ENCODE measurements at regions not wholly inside any gene's neighbourhood (a gene's known extent, or its start where the extent isn't known, plus 50 kb on each side); places are given as distances from the start of the nearest gene placed in this dataset.

DNA sequence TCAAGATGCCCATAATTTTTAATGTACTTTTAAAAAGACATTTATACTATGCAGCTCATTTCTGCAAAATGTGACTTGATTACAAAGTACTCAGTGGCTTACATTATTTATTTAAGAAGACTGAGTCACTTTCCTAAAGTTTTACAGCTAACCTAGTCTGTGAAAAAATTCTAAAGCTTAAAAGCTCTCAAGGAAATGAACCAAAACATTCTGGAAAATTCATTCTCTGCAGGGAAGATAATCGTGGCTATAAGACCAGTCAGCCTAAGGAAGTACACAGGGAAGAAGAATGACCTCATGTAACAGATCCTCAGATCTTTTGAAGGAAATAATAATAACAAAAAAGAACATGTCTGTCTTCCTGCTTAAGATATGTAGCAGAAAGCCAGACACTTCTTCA is 232.1 kb upstream of the STK17B start:
- no peak for DNase-seq

DNA sequence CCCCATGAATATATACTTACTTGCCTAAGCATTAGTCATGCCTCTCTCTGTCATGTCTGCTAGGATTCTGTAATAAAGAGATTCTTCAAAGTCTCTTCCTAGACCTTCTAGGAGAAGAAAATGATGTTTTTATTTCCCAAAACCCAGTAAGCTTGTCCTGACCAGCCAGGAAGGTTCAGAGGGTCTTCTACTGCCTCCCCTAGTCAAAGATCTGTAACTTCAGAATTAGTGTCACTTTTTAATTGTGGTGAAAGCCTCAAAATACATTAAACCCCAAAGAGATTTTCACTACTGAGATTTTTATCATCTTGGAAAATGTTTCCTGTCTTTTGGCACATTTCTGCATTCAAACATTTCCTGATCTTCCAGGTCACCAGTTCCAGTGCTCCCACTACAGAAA is 232.9 kb upstream of the STK17B start:
- DNase-seq: no peak

DNA sequence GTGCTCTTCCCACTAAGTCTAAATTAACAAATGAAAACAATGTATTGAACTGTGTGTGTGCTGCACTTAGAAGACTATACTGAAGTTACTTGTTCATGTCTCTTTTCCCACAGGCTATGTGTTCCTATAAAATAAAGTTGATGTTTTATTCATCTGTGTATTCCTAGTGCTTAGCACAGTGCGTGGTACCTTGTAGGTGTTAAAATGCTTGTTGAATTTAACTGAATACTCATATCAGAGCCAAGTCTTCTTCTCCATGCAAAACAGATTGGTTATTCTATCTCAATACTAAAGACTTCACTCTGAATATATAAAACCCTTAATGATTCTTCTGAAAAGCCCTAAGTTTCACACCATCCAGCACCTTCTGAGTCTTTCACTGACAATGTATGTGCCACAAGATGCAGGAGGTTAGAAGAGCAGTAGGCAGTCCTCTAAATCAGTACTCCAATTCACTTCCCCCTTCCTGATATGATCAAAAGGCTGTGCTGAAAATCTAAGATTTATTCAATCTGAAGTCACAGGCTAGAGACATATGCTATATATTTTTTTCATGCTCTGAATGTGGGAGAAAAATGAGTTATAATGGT is 231.7 kb upstream of the CCDC150 start:
- no peak for DNase-seq

DNA sequence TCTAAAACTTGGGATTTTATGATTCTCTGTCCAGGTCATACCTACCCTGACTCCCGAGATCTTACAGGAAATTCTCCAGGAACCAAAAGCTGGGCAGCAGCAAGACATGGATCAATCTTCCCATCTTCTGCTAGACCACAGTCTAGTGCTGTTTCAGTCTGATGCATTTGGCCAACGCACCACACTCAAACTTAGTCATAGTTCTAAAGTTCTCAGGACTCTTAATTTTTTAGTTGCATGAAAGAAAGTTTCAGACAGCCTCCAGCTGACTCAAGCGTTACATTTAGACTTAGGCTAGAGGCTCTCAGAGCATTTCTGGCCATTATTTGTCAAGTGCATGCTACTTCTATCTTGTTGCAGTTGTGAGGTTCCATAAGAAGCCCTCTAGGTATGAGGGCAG is 230.1 kb upstream of the CCDC150 start:
- no peak for DNase-seq

- no peak for DNase-seq
Observed at GRCh38 chr2:196410008-196410407, 229.5 kb upstream of the CCDC150 start.

- no peak for DNase-seq
Observed at GRCh38 chr2:196413821-196414274, 225.7 kb upstream of the CCDC150 start.

DNA sequence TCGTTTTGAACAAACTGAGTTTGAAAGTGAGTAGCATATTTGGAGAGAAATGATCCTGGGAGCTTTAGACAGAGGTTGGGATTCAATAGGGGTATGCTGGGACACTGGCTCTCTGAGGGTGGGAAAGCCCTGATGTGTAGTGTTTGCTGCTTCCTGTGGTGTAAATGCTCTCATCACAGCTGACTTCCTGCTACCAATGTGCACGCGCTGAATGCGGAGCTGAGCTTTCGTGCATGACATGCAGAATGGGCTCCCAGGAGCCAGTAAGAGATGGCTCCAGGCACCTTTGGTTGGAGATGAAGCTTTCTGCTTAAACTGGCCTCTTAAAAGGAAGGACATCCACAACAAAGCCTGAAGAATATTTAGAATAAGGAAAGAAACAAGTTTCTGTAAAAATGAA is 224.1 kb upstream of the CCDC150 start:
- DNase-seq: no peak

DNA sequence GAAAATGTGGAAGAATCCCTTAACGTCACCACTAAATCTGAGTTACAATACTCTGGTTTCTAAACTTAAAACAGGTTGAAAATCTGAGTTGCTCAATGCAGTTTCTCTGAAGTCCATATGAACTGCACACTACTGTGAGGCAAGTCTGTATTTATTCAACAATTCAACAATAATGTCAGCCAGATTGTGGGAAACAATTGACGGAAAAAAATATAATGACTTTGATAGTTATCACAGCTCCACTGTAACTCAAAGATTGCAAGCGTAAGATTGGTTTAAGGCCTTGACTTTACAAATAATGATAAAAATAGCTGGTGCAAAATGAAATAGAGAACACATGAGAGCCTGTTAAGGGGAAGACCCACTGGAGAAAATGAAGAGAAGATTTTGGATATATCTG is 219.4 kb upstream of the CCDC150 start:
- no peak for DNase-seq

DNA sequence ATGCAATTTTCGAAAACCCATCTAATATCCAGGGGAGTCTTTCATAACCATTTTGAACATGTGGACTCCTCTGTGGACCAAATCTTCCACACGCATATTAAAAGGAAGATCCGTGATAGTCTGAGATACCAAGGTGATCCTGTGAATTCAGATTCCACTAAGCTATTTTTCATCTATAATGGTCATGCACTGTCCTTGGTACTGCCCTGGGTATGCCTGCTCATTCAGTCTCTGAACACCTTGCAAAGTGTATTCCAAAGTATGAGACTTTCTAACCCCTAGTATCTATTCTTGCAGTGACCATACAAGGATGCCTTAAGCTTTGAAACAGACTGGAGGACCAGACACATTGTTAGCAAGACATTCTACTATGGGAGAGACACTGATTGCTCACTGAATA is 217.6 kb upstream of the CCDC150 start:
- no peak for DNase-seq

DNA sequence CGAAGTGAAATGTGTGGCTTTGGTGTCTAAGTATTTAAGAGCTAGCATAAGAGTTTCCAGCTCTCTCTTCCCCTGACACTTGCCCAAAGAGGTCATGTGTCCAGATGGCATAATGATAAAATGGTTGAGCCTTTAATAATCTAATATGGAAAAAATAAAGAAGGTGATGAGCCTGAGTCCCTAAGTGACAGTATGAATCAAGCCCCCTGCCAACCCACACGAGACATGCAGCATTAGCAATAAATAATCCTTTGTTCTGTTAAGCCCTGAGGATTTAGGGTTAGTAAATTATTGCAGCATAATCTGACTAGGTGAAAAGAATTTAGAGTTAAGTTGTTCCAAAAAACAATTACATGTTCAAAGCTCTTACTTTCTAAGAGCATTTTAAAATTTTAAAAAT is 217.2 kb upstream of the CCDC150 start:
- DNase-seq: no peak

DNA sequence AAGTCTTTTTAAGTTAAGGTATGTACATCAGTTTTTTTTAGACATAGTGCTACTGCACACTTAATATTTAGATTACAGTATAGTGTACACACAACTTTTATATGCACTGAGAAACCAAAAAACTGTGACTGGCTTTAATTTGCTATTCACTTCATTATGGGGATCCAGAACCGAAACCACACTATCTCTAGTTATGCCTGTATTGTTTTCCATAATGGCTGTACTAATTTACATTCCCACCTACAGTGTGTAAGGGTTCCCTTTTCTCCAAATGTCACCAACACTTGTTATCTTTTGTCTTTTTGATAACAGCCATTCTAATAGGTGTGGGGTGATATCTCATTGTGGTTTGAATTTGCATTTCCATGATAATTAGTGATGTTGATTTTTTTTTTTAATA is 213.4 kb upstream of the CCDC150 start:
- DNase-seq: no peak

- no peak for DNase-seq
Observed at GRCh38 chr2:196427986-196428634, 211.4 kb upstream of the CCDC150 start.

- DNase-seq: no peak
Observed at GRCh38 chr2:196431076-196431475, 208.4 kb upstream of the CCDC150 start.

GRCh38 chr2:196431957-196432356 is 207.6 kb upstream of the CCDC150 start:
- no peak for DNase-seq

- no peak for DNase-seq
Observed at GRCh38 chr2:196433116-196433515, 206.4 kb upstream of the CCDC150 start.

GRCh38 chr2:196434217-196434616 is 205.3 kb upstream of the CCDC150 start:
- DNase-seq: no peak

DNA sequence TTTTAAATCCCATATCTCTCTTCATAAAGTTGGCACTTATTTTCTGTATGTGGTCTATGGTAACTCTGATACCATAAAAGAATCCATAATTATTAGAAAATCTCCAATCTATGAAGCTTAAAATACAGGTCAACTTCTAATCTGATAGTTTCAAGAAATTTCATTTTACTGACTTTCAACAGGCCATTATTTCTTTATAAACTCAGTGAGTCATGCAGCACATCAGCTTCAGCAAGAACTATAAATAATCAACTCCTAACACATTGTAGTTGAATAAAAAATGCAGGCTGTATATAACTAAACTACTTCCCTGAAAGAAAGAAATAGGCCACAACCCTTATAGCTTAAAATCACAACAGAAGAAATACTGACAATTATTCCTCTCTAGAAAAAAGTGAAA is 204.3 kb upstream of the CCDC150 start:
- DNase-seq: no peak

DNA sequence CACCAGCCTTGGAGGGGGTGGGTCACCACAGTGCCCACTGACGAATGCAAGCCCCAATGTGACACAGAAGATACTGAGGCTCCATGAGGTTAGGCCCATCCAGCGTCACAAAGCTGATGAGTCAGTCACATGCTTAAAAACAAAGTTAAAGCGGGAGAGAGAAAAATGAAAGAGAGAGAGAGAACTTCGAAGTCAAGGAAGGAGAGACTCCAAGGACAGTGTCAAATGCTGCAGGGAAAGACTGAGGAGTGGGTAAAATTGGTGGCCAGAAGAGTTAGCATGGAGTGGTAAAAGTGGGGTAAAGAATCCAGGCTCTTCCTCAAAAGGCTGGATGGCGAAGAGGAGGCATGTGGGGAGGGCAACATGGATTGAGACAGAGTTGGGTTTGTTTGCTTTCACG is 201.9 kb upstream of the CCDC150 start:
- no peak for DNase-seq

DNA sequence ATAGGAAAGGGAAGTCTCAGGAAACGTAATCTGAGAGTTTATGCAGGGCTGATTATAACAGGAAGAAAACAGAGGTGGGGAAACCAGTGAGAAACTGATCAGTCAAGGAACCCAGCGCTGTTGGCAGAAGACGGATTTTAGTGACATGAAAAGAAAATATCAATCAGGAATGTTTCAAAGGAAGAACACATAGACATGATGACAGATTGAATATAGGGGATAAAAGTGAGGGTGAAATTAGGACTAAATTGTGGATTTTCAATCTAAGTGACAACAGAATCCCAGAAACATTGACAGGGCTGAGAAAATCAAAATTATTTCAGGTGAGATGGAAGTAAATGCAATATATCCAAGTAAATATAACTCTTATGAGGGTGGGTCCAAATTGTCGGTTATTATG is 199.8 kb upstream of the CCDC150 start:
- no peak for DNase-seq

DNA sequence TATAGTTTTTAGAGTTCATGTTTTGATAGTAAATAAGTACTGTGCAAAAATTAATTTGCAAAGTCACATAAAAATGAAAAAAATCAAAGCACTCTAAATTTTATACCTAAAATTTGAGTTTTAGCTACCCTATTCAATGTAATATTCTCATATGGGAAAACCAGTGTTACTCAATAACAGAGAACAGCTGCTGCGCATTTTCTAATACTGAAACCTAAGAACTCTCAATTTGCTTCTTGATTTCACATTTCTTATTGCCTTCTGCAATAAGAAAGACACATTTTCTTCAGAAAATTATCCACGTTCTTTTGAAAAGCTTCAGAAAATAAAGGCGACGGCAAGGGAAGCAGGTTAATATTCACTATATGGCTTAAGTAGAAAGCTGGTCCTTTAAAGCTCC is 199.1 kb upstream of the CCDC150 start:
- no peak for DNase-seq

GRCh38 chr2:196441527-196441926 is 198.0 kb upstream of the CCDC150 start:
- no peak for DNase-seq

DNA sequence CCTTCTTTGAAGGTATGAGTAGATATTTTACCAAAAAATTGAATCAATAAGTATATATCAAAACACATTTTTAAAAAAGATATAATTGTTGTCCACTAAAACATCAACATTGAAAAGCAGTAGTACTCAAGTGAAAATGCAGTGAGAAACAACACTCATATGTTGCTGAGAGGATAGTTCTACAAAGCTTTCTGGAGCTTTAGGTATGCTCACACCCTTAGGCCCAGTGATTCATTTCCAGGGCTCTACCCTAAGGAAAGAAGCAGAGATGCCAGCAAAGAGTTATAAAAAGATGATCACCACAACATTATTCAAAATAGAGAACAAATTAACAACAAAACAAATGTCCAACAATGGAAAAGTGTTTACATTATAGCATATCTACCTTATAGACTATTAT is 197.3 kb upstream of the CCDC150 start:
- no peak for DNase-seq

DNA sequence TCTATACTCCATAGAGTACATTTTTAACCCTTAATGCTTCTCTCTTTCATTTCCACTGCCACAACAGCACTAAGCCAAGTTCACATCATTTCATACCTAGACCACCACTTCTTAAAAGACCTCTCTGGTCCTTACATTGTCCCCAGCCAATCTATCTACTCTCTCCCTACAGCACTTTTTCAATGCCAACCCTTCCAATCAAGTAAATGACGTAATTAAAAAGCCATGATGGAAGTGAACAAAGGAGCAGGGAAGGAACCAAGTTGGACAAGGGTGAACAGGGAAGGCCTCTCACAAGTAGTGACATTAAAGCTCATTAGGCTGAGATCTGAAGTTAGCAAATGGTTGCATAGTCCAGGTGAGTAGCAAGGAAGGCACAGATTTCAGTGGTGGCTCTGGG is 195.1 kb upstream of the CCDC150 start:
- DNase-seq: no peak

DNA sequence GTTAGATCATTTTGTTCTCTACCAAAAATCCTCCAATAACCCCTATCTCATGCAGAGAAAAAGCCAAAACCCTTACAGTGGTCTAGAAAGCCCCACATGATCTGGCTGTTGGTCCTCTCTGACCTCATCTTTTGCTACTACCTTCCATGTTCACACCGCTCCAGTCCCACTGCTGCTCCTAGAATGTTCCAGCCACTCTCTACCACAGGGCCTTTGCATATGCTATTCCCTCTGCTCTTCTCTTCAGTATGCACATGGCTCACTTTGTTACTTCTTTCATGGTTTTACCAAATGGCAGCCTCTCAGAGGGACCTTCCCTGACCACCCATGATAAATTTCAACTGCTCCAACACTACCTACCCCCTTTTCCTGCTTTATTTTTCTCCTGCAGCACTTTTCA is 193.5 kb upstream of the CCDC150 start:
- DNase-seq: no peak

- DNase-seq: no peak
Observed at GRCh38 chr2:196448407-196449079, 191.0 kb upstream of the CCDC150 start.
